GM08714 (cell line): ENCODE measurements at regions not wholly inside any gene's neighbourhood (a gene's known extent, or its start where the extent isn't known, plus 50 kb on each side); places are given as distances from the start of the nearest gene placed in this dataset.
A peak's percentile ranks its signal among the peaks of the same experiment; 100 is the strongest.

Experiments used
- H3K4me3 ChIP-seq: fragments of 200-500 bp; sonication (Bioruptor generic); 2 replicates; pipeline ENCODE4 v1.5.1; 2014; ENCODE audit warnings: mild to moderate bottlenecking, low read length, inconsistent platforms
- ZNF274 ChIP-seq: IDR thresholded peaks from 2 replicates; pipeline ENCODE4 v1.6.1; 2012; ENCODE audit warnings: mild to moderate bottlenecking, low read depth, low read length

- H3K4me3 ChIP-seq = peak overlapping the region; percentile 1; the same call in 1 of the 2 replicates
- no peak for TF ChIP-seq ZNF274
Measured at GRCh38 chr1:87202922-87203655, 125.6 kb upstream of the LMO4 start.

- no peak overlapping the region for H3K4me3 ChIP-seq
- no peak for TF ChIP-seq ZNF274
Measured at GRCh38 chr1:87203904-87204303, 124.8 kb upstream of the LMO4 start.

GRCh38 chr1:87204441-87204840 is 124.2 kb upstream of the LMO4 start:
- TF ChIP-seq ZNF274 = no peak
- no peak overlapping the region for H3K4me3 ChIP-seq

GRCh38 chr1:87204921-87205320 is 123.8 kb upstream of the LMO4 start:
- no peak for TF ChIP-seq ZNF274
- H3K4me3 ChIP-seq = no peak overlapping the region

- no peak for TF ChIP-seq ZNF274
- no peak overlapping the region for H3K4me3 ChIP-seq
Measured at GRCh38 chr1:87206044-87206831, 122.4 kb upstream of the LMO4 start.

- no peak overlapping the region for H3K4me3 ChIP-seq
- no peak for TF ChIP-seq ZNF274
Measured at GRCh38 chr1:87208080-87208479, 120.6 kb upstream of the LMO4 start.

- no peak for TF ChIP-seq ZNF274
- H3K4me3 ChIP-seq = no peak overlapping the region
Measured at GRCh38 chr1:87208931-87209330, 119.7 kb upstream of the LMO4 start.

GRCh38 chr1:87210151-87210550 is 118.5 kb upstream of the LMO4 start:
- no peak for TF ChIP-seq ZNF274
- no peak overlapping the region for H3K4me3 ChIP-seq

GRCh38 chr1:87212431-87213134 is 116.1 kb upstream of the LMO4 start:
- no peak overlapping the region for H3K4me3 ChIP-seq
- no peak for TF ChIP-seq ZNF274

- TF ChIP-seq ZNF274 = no peak
- H3K4me3 ChIP-seq = no peak overlapping the region
Measured at GRCh38 chr1:87213135-87213515, 115.6 kb upstream of the LMO4 start.

GRCh38 chr1:87215592-87215991 is 113.1 kb upstream of the LMO4 start:
- no peak for TF ChIP-seq ZNF274
- H3K4me3 ChIP-seq = no peak overlapping the region

- no peak for TF ChIP-seq ZNF274
- no peak overlapping the region for H3K4me3 ChIP-seq
Measured at GRCh38 chr1:87218618-87219017, 110.1 kb upstream of the LMO4 start.

- no peak overlapping the region for H3K4me3 ChIP-seq
- no peak for TF ChIP-seq ZNF274
Measured at GRCh38 chr1:87219141-87219540, 109.5 kb upstream of the LMO4 start.

- no peak overlapping the region for H3K4me3 ChIP-seq
- no peak for TF ChIP-seq ZNF274
Measured at GRCh38 chr1:87219626-87220025, 109.1 kb upstream of the LMO4 start.

GRCh38 chr1:87220993-87221392 is 107.7 kb upstream of the LMO4 start:
- TF ChIP-seq ZNF274 = no peak
- H3K4me3 ChIP-seq = no peak overlapping the region
